ENCODE measurements at regions not wholly inside any gene's neighbourhood (a gene's known extent, or its start where the extent isn't known, plus 50 kb on each side); places are given as distances from the start of the nearest gene placed in this dataset.

GRCh38 chr6:167574431-167575151, 249.7 kb downstream of the TTLL2 start:
- H3K4me3 ChIP-seq (ENCODE audit: low read depth, low read length): no peak overlapping the region
- no peak for DNase-seq (ENCODE audit: low read depth, low spot score)
- in situ Hi-C loops (cut with HindIII; ENCODE audit: low sequenced_read_pairs): no loop called here
- TF ChIP-seq CTCF (IDR thresholded peaks at IDR 0.05; ENCODE audit: low read depth, low read length): no peak

- DNase-seq (ENCODE audit: low read depth, low spot score): no peak
- no peak for TF ChIP-seq CTCF (IDR thresholded peaks at IDR 0.05; ENCODE audit: low read depth, low read length)
- no peak overlapping the region for H3K4me3 ChIP-seq (ENCODE audit: low read depth, low read length)
- in situ Hi-C loops (cut with HindIII; ENCODE audit: low sequenced_read_pairs): no loop called here
These were observed 250.3 kb downstream of the TTLL2 start for GRCh38 chr6:167575158-167575696.

GRCh38 chr6:167576050-167576741, 250.5 kb upstream of the AFDN start:
- in situ Hi-C loops (cut with HindIII; ENCODE audit: low sequenced_read_pairs): no loop called here
- no peak for DNase-seq (ENCODE audit: low read depth, low spot score)
- no peak for TF ChIP-seq CTCF (IDR thresholded peaks at IDR 0.05; ENCODE audit: low read depth, low read length)

GRCh38 chr6:167576828-167577503, 249.7 kb upstream of the AFDN start:
- no peak for DNase-seq (ENCODE audit: low read depth, low spot score)
- H3K4me3 ChIP-seq (ENCODE audit: low read depth, low read length): no peak overlapping the region
- no peak for TF ChIP-seq CTCF (IDR thresholded peaks at IDR 0.05; ENCODE audit: low read depth, low read length)
- in situ Hi-C loops (cut with HindIII; ENCODE audit: low sequenced_read_pairs): no loop called here

More at GRCh38 chr6:167576050-167576741, 250.5 kb upstream of the AFDN start:
- H3K4me3 ChIP-seq (ENCODE audit: low read depth, low read length): no peak overlapping the region

- no peak for DNase-seq (ENCODE audit: low read depth, low spot score)
- in situ Hi-C loops (cut with HindIII; ENCODE audit: low sequenced_read_pairs): no loop called here
- H3K4me3 ChIP-seq (ENCODE audit: low read depth, low read length): no peak overlapping the region
- TF ChIP-seq CTCF (IDR thresholded peaks at IDR 0.05; ENCODE audit: low read depth, low read length): no peak
These were observed 248.8 kb upstream of the AFDN start for GRCh38 chr6:167577891-167578361.

GRCh38 chr6:167578371-167578901, 248.3 kb upstream of the AFDN start:
- in situ Hi-C loops (cut with HindIII; ENCODE audit: low sequenced_read_pairs): no loop called here
- no peak overlapping the region for H3K4me3 ChIP-seq (ENCODE audit: low read depth, low read length)
- no peak for TF ChIP-seq CTCF (IDR thresholded peaks at IDR 0.05; ENCODE audit: low read depth, low read length)

More at GRCh38 chr6:167578371-167578901, 248.3 kb upstream of the AFDN start:
- DNase-seq (ENCODE audit: low read depth, low spot score): no peak
